CD4-positive, alpha-beta T cell treated with Interleukin-15 for 1 hour (primary cell): ENCODE measurements at regions not wholly inside any gene's neighbourhood (a gene's known extent, or its start where the extent isn't known, plus 50 kb on each side); places are given as distances from the start of the nearest gene placed in this dataset.

ENCODE experiments used
- DNase-seq: peaks from one replicate; pipeline ENCODE4 v3.0.0-alpha.2; 2020

- no peak for DNase-seq
Measured at GRCh38 chr18:40006634-40007033, 1948.4 kb upstream of the PIK3C3 start.

GRCh38 chr18:40004246-40004645 lies 1950.8 kb upstream of the PIK3C3 start:
- DNase-seq: no peak

- DNase-seq: no peak
Measured at GRCh38 chr18:39998317-39998716, 1956.7 kb upstream of the PIK3C3 start.

- no peak for DNase-seq
Measured at GRCh38 chr18:39994498-39994897, 1960.5 kb upstream of the PIK3C3 start.

- no peak for DNase-seq
Measured at GRCh38 chr18:39991696-39992265, 1963.3 kb upstream of the PIK3C3 start.

- no peak for DNase-seq
Measured at GRCh38 chr18:39990540-39990939, 1964.5 kb upstream of the PIK3C3 start.

- DNase-seq: no peak
Measured at GRCh38 chr18:39976771-39977170, 1978.3 kb upstream of the PIK3C3 start.

- no peak for DNase-seq
Measured at GRCh38 chr18:39972521-39972920, 1982.5 kb upstream of the PIK3C3 start.

GRCh38 chr18:39969803-39970494 lies 1985.1 kb upstream of the PIK3C3 start:
- DNase-seq: no peak

- no peak for DNase-seq
Measured at GRCh38 chr18:39966275-39966674, 1988.8 kb upstream of the PIK3C3 start.

GRCh38 chr18:39962546-39962945 lies 1992.5 kb upstream of the PIK3C3 start:
- no peak for DNase-seq

GRCh38 chr18:39960550-39960949 lies 1994.5 kb upstream of the PIK3C3 start:
- DNase-seq: no peak

- no peak for DNase-seq
Measured at GRCh38 chr18:39959839-39960238, 1995.2 kb upstream of the PIK3C3 start.

GRCh38 chr18:39958876-39959275 lies 1996.2 kb upstream of the PIK3C3 start:
- no peak for DNase-seq

- DNase-seq: no peak
Measured at GRCh38 chr18:39952816-39953215, 2002.2 kb upstream of the PIK3C3 start.

- no peak for DNase-seq
Measured at GRCh38 chr18:39951142-39951720, 2003.8 kb upstream of the PIK3C3 start.

- no peak for DNase-seq
Measured at GRCh38 chr18:39946623-39947061, 2008.4 kb upstream of the PIK3C3 start.

- no peak for DNase-seq
Measured at GRCh38 chr18:39945076-39945475, 2010.0 kb upstream of the PIK3C3 start.

GRCh38 chr18:39942702-39943101 lies 2012.3 kb upstream of the PIK3C3 start:
- DNase-seq: no peak

- no peak for DNase-seq
Measured at GRCh38 chr18:39938676-39939608, 2016.1 kb upstream of the PIK3C3 start.

GRCh38 chr18:39935598-39935997 lies 2019.4 kb upstream of the PIK3C3 start:
- DNase-seq: no peak

GRCh38 chr18:39918847-39919246 lies 2036.2 kb upstream of the PIK3C3 start:
- DNase-seq: no peak

- no peak for DNase-seq
Measured at GRCh38 chr18:39913672-39914366, 2041.2 kb upstream of the PIK3C3 start.
